ENCODE measurements at regions not wholly inside any gene's neighbourhood (a gene's known extent, or its start where the extent isn't known, plus 50 kb on each side); places are given as distances from the start of the nearest gene placed in this dataset.

DNA sequence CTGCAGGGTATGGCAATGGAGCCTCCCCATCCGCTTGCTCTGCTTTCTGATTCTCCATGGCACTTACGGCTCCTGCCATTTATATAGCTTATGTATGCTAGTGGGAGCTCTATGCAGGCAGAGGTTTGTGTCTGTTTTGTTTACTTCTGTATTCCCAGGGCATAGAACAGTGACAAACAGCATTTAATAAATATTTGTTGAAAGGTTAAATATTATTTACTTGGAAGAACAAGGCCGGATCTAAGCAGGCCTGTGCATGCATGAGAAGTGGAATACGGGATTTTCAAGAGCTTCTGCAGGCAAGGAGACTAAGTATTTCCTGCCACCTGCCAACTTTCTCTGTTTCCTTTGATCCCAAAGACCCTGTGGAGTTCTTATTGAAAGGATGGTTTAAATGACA, 90.7 kb downstream of the XCL2 start:
- peaks cover 1% of the 10 kb centered on the region for H3K27me3 ChIP-seq (ENCODE audit: control insufficient read depth, insufficient read depth, low read length)
- no peaks in the 10 kb centered on the region for H3K36me3 ChIP-seq (ENCODE audit: control insufficient read depth, insufficient read depth, low read length)
- no peak overlapping the region for H2BK5ac ChIP-seq (ENCODE audit: low read depth, low read length, poor library complexity, severe bottlenecking)
- no peak overlapping the region for H3K27ac ChIP-seq (ENCODE audit: insufficient read depth, low read length)
- DNase-seq (no peak), ATAC-seq (ENCODE audit: low read depth) (no peak)
- H3K18ac ChIP-seq (ENCODE audit: low read depth, low read length), result no peak overlapping the region
- no peak overlapping the region for H3K4ac ChIP-seq (ENCODE audit: low read depth, low read length)
- H2AFZ ChIP-seq (replicated peaks; ENCODE audit: low read length, poor library complexity), result no peak overlapping the region
- no TSS peak for BruUV-seq (replicated peaks)
- H2BK120ac ChIP-seq (ENCODE audit: low read depth, low read length), result no peak overlapping the region
- WGBS, 2 experiments (ENCODE audit: extremely low coverage in 2 of 2, insufficient read length in 1 of 2), result 72% methylated on average over 2 of the region's 4 CpGs; no CpG with 5 or more reads in 1 of the 2 experiments
- H3K14ac ChIP-seq (replicated peaks; ENCODE audit: low read depth, low read length), result no peak overlapping the region
- no peak overlapping the region for H4K8ac ChIP-seq (ENCODE audit: low read depth in 2 of 2, low read length in 2 of 2)
- CTCF ChIA-PET, result no interaction called here
- H2AK5ac ChIP-seq (ENCODE audit: low read depth, low read length), result no peak overlapping the region
- H3K9me1 ChIP-seq (ENCODE audit: insufficient read depth, low read length), result no peaks in the 10 kb centered on the region; the same call in 1 of the 2 replicates
- H2BK20ac ChIP-seq (ENCODE audit: low read depth, low read length), result no peak overlapping the region
- H3K79me1 ChIP-seq (ENCODE audit: low read depth in 1 of 2, low read length in 2 of 2), result no peaks in the 10 kb centered on the region
- H3K9me3 ChIP-seq (ENCODE audit: control insufficient read depth, insufficient read depth, low read length), result no peaks in the 10 kb centered on the region
- H3K9ac ChIP-seq (ENCODE audit: low read depth, low read length), result no peak overlapping the region
- H2AK9ac ChIP-seq (replicated peaks; ENCODE audit: low read depth, low read length, poor library complexity), result no peak overlapping the region
- H3K4me1 ChIP-seq (ENCODE audit: control insufficient read depth, insufficient read depth, low read length), result peaks cover 3% of the 10 kb centered on the region; the same call in 1 of the 2 replicates
- no peak overlapping the region for H3K23ac ChIP-seq (ENCODE audit: low read depth, low read length)
- H4K5ac ChIP-seq (ENCODE audit: low read depth, low read length), result no peak overlapping the region
- intact Hi-C loops (cut with micrococcal nuclease), result no loop called here
- no peak overlapping the region for H3K56ac ChIP-seq (ENCODE audit: extremely low read depth, insufficient read depth, low read length)
- no peak overlapping the region for H3K4me2 ChIP-seq (ENCODE audit: low read depth, low read length)
- no peaks in the 10 kb centered on the region for H4K20me1 ChIP-seq (ENCODE audit: insufficient read depth, low read length)
- dilution Hi-C loops (cut with HindIII; ENCODE audit: low sequenced_read_pairs, unreplicated experiment), result no loop called here
- no peak overlapping the region for H3K4me3 ChIP-seq (ENCODE audit: insufficient read depth, low read depth, low read length)
- POLR2A ChIA-PET (ENCODE audit: unreplicated experiment), result no interaction called here
- no peak overlapping the region for H2BK15ac ChIP-seq (ENCODE audit: low read depth, low read length)
- in situ Hi-C loops (cut with MboI; ENCODE audit: low sequenced_read_pairs), result no loop called here
- no peak overlapping the region for H4K91ac ChIP-seq (ENCODE audit: insufficient read depth, low read depth, low read length)
- TF ChIP-seq CHD1 (IDR thresholded peaks at IDR 0.05; ENCODE audit: low read depth, low read length) (no peak), RFX5 (IDR thresholded peaks at IDR 0.05; ENCODE audit: low read depth, low read length) (no peak), MAFK (IDR thresholded peaks at IDR 0.05; ENCODE audit: low read depth, low read length) (no peak), MAZ (IDR thresholded peaks at IDR 0.05; ENCODE audit: borderline replicate concordance, low read depth, low read length) (no peak), MXI1 (IDR thresholded peaks at IDR 0.05; ENCODE audit: borderline replicate concordance, low read depth, low read length) (no peak), CEBPB (IDR thresholded peaks at IDR 0.05; ENCODE audit: low read depth, low read length) (no peak), POLR2A (IDR thresholded peaks at IDR 0.05; ENCODE audit: low read depth, low read length) (no peak), ELK1 (IDR thresholded peaks at IDR 0.05; ENCODE audit: borderline replicate concordance, low read depth, low read length) (no peak), RCOR1 (IDR thresholded peaks at IDR 0.05; ENCODE audit: insufficient replicate concordance, low read length) (no peak), NFE2L2 (IDR thresholded peaks at IDR 0.05; ENCODE audit: low read depth, low read length) (no peak), BHLHE40 (IDR thresholded peaks at IDR 0.05; ENCODE audit: low read depth, low read length) (no peak), RAD21 (IDR thresholded peaks at IDR 0.05; ENCODE audit: low read length) (no peak), SMC3 (IDR thresholded peaks at IDR 0.05; ENCODE audit: low read depth, low read length) (no peak), FOS (IDR thresholded peaks at IDR 0.05; ENCODE audit: low read depth, low read length) (no peak)
- TF ChIP-seq, protein P1, sequence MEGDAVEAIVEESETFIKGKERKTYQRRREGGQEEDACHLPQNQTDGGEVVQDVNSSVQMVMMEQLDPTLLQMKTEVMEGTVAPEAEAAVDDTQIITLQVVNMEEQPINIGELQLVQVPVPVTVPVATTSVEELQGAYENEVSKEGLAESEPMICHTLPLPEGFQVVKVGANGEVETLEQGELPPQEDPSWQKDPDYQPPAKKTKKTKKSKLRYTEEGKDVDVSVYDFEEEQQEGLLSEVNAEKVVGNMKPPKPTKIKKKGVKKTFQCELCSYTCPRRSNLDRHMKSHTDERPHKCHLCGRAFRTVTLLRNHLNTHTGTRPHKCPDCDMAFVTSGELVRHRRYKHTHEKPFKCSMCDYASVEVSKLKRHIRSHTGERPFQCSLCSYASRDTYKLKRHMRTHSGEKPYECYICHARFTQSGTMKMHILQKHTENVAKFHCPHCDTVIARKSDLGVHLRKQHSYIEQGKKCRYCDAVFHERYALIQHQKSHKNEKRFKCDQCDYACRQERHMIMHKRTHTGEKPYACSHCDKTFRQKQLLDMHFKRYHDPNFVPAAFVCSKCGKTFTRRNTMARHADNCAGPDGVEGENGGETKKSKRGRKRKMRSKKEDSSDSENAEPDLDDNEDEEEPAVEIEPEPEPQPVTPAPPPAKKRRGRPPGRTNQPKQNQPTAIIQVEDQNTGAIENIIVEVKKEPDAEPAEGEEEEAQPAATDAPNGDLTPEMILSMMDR (conservative IDR thresholded peaks at IDR 0.05; ENCODE audit: low read depth, low read length), result no peak
- TF ChIP-seq, protein P2, sequence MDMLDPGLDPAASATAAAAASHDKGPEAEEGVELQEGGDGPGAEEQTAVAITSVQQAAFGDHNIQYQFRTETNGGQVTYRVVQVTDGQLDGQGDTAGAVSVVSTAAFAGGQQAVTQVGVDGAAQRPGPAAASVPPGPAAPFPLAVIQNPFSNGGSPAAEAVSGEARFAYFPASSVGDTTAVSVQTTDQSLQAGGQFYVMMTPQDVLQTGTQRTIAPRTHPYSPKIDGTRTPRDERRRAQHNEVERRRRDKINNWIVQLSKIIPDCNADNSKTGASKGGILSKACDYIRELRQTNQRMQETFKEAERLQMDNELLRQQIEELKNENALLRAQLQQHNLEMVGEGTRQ (IDR thresholded peaks at IDR 0.05; ENCODE audit: low read depth, low read length), result no peak
